ENCODE measurements at regions not wholly inside any gene's neighbourhood (a gene's known extent, or its start where the extent isn't known, plus 50 kb on each side); places are given as distances from the start of the nearest gene placed in this dataset.

DNA sequence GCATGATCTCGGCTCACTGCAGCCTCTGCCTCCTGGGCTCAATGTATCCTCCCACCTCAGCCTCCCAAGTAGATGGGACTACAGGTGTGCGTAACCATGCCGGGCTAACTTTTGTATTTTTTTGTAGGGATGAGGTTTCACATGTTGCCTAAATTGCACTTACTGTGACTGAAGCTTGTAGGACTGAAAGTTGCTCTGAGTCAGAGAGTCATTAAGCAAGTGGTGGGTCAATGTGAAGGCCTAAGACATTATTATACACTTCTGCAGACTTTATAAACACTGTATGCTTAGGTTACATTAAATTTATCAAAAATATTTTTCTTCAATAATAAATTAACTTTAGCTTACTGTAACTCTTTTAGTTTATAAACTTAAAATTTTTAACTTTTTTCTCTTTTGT is 170.2 kb downstream of the FAT4 start:
- no peak for TF ChIP-seq EZH2 (IDR thresholded peaks at IDR 0.05; ENCODE audit: borderline replicate concordance, insufficient read depth, low read depth, low read length, poor library complexity, severe bottlenecking)
- TF ChIP-seq, protein P1, sequence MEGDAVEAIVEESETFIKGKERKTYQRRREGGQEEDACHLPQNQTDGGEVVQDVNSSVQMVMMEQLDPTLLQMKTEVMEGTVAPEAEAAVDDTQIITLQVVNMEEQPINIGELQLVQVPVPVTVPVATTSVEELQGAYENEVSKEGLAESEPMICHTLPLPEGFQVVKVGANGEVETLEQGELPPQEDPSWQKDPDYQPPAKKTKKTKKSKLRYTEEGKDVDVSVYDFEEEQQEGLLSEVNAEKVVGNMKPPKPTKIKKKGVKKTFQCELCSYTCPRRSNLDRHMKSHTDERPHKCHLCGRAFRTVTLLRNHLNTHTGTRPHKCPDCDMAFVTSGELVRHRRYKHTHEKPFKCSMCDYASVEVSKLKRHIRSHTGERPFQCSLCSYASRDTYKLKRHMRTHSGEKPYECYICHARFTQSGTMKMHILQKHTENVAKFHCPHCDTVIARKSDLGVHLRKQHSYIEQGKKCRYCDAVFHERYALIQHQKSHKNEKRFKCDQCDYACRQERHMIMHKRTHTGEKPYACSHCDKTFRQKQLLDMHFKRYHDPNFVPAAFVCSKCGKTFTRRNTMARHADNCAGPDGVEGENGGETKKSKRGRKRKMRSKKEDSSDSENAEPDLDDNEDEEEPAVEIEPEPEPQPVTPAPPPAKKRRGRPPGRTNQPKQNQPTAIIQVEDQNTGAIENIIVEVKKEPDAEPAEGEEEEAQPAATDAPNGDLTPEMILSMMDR (IDR thresholded peaks at IDR 0.05) = no peak

All from B cell (primary cell).